Esophagus squamous epithelium (tissue), 4 donors: ENCODE measurements at regions not wholly inside any gene's neighbourhood (a gene's known extent, or its start where the extent isn't known, plus 50 kb on each side); places are given as distances from the start of the nearest gene placed in this dataset.

Source experiments
- CTCF ChIP-seq, 6 experiments: fragments of 450-650 bp in 4 of 6; fragments of 200-600 bp in 2 of 6; sonication (generic) in 2 of 6; IDR thresholded peaks; one replicate each; pipeline ENCODE4 v1.5.1; 2016 to 2019; ENCODE audit warnings: antibody characterized with exemption in 6 of 6, mild to moderate bottlenecking in 4 of 6, moderate library complexity in 4 of 6
- POLR2A ChIP-seq, 4 donors: fragments of 450-650 bp; IDR thresholded peaks; one replicate each; pipeline ENCODE4 v1.6.1; 2017; ENCODE audit warnings: antibody characterized with exemption in 4 of 4, mild to moderate bottlenecking in 4 of 4, moderate library complexity in 3 of 4

GRCh38 chr18:28767201-28767600 is 590.3 kb upstream of the CDH2 start:
- TF ChIP-seq CTCF (IDR thresholded peaks at IDR 0.05) (no peak), POLR2A (IDR thresholded peaks at IDR 0.05) (no peak)
